Activated naive CD4-positive, alpha-beta T cell treated with anti-CD3 and anti-CD28 coated beads, Interleukin-2, amount 50 U/mL, for 72 hours (primary cell): ENCODE measurements at regions not wholly inside any gene's neighbourhood (a gene's known extent, or its start where the extent isn't known, plus 50 kb on each side); places are given as distances from the start of the nearest gene placed in this dataset.

ENCODE experiments used
- ATAC-seq, 2 donors: fragments of 150-1000 bp; cut with Tn5 transposase; 2 replicates each; pipeline ENCODE4 v1.10.0; 2021; ENCODE audit warnings: mild to moderate bottlenecking in 2 of 2, moderate library complexity in 2 of 2
- DNase-seq, 2 donors: peaks; one replicate each; pipeline ENCODE4 v3.0.0; 2021 to 2022; ENCODE audit warnings: low spot score in 2 of 2
- H3K27ac Mint-ChIP-seq, 2 donors: one replicate each; pipeline ENCODE4 v1.8.0; 2022; ENCODE audit warnings: mild to moderate bottlenecking in 2 of 2, mixed read lengths in 2 of 2
- H3K36me3 Mint-ChIP-seq, 2 donors: one replicate each; pipeline ENCODE4 v1.8.0; 2022; ENCODE audit warnings: mixed read lengths in 2 of 2
- H3K9me3 Mint-ChIP-seq, 2 donors: one replicate each; pipeline ENCODE4 v1.8.0; 2022; ENCODE audit warnings: mixed read lengths in 2 of 2

DNA sequence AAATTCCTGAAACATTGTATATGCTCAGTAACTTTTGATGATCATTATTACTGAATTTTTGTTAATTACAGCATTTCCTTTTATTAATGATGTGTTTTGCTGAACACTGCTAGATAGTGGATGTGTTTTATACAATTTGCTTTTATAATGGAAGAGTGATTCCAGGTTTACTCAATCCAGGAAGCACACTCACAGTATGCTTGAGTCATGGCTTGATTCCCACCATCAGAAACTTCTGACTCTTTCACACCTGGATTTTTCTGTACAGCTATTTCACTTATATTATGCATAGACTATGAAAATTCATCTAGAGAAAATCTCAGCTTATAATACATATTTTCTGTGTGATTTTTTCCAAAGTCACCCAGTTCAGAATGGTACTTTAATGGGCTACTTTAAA, 1040.9 kb downstream of the GRM8 start:
- H3K27ac Mint-ChIP-seq, result no peak overlapping the region
- no peaks in the 10 kb centered on the region for H3K36me3 Mint-ChIP-seq
- ATAC-seq, result no peak
- no peak for DNase-seq
- H3K9me3 Mint-ChIP-seq, result peaks cover 0 to 11% of the 10 kb centered on the region in 2 donors

DNA sequence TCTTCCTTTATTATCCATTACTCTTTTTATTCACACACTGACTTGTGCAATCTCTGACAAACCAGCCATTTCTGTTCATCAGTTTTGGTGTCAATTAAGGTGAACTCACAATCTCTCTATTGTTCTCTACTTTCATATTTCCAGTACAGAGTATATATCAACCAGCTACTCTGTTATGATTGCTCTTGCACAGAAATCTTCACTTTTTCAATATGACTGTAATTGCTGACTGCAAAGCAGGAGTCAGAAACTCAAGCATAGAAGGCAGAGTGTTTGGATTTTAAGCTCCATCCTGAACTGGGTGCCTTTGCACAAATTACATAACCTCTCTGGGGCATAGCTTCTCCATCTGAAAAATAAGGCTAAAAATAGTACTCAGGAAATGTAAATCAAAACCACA, 1042.0 kb downstream of the GRM8 start:
- DNase-seq, result no peak
- H3K9me3 Mint-ChIP-seq, result peaks cover 0 to 11% of the 10 kb centered on the region in 2 donors
- H3K27ac Mint-ChIP-seq, result no peak overlapping the region
- no peak for ATAC-seq
- H3K36me3 Mint-ChIP-seq, result no peaks in the 10 kb centered on the region

DNA sequence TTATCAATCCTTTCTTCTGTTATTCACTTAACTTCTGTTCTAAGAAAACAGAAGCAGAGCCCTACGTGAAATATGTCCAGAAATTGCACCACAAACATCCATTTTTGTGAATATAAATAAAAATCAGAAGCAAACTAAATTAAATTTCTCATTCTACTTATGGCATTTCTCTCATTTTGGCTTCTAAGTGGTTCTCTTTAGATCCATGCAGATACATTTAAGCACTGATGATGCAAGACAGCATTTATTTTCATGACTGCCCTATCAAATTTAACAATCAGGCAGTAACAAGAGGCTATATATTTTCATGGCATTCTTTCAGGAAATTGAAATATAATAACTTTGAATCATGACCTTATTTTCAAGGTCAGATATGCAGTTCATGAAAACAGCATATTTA, 1049.6 kb downstream of the GRM8 start:
- Mint-ChIP-seq H3K27ac (no peak overlapping the region), H3K36me3 (no peaks in the 10 kb centered on the region), H3K9me3 (peaks cover 0 to 6% of the 10 kb centered on the region in 2 donors)
- DNase-seq, result no peak
- ATAC-seq, result no peak

DNA sequence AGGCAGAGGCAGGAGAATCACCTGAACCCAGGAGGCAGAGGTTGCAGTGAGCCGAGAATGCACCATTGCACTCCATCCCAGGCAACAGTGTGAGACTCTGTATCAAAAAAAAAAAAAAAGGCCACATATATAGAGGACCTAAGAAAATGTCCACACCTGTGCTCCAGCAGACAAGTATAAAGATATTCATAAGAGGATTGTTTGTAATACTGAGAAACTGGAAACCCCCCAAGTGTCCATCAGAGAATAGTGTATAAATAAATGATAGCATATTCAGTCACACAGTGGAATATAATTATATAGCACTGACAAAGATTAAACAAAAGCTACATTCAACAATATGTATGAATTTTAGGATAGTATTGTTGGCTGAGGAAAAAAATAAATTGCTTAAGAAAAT, 1050.6 kb downstream of the GRM8 start:
- ATAC-seq (no peak), DNase-seq (no peak)
- Mint-ChIP-seq H3K36me3 (no peaks in the 10 kb centered on the region), H3K9me3 (peaks cover 0 to 7% of the 10 kb centered on the region in 2 donors), H3K27ac (no peak overlapping the region)

DNA sequence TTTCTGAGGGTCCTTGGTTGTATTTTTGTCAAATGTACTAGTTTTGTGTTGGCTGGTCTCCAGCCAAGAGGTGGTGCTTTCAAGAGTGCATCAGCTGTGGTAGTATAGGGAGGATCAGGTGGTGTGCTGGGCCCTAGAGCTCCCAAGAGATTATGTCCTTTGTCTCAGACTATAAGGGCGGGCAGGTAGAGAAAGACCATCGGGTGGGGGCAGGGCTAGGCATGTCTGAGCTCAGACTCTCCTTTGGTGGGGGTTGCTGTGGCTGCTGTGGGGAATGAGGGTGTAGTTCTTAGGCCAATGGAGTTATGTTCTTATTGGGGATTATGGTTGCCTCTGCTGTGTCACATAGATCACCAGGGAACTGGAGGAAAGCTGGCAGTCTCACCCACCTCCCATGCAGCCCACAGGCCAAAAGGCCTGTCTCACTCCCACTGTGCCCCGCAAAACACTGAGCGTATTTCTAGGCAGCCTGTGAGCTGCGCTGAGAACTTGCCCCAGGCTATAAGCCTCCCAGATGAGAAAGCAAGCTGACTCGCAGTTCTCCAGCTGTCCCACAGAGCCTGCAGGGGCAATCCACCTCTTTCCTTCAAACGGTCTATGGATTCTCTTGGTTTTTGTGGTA, 1066.7 kb downstream of the GRM8 start:
- ATAC-seq, result no peak
- Mint-ChIP-seq H3K27ac (no peak overlapping the region), H3K9me3 (peaks cover 22 to 27% of the 10 kb centered on the region in 2 donors), H3K36me3 (no peaks in the 10 kb centered on the region)
- DNase-seq, result no peak

DNA sequence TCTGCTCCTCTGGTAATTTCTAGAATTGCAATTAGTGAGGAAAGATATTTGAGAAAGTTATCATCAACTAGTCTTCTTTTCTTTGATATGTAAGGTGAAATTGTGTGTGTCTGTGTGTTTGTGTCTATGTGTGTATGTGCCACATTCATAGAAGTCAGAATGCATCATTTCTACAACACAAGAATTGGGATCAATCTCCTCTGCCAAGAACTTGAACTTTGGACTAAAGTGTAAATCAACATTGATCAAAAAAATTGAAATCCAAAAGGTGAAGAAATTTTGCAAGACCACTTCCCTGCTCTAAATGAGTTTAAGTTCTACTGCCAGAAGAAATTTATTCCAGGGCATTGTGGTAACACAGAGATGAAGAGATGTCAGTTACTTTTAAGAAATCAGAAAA, 1072.8 kb downstream of the GRM8 start:
- Mint-ChIP-seq H3K27ac (no peak overlapping the region), H3K36me3 (no peaks in the 10 kb centered on the region), H3K9me3 (peaks cover 22 to 26% of the 10 kb centered on the region in 2 donors)
- ATAC-seq, result no peak
- no peak for DNase-seq

DNA sequence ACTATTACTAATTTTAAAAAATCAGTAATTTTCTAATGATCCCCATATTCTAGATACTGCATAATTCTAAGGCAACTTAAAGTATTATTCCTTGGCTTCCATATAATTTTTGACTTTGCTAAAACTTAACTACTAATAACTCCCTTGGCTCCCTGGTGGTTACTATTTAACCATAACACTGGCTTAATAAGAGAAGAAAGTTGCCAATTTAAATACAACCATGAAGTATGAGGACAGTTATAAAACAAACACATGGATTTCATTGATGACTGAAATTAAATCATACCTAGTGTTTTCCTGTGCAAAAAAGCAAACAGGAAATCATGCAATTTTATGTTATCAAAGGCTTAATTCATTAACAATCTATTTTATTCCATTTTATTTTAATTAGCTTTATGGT, 1073.9 kb downstream of the GRM8 start:
- H3K27ac Mint-ChIP-seq, result no peak overlapping the region
- peaks cover 30 to 34% of the 10 kb centered on the region in 2 donors for H3K9me3 Mint-ChIP-seq
- H3K36me3 Mint-ChIP-seq, result no peaks in the 10 kb centered on the region
- ATAC-seq (no peak), DNase-seq (no peak)

DNA sequence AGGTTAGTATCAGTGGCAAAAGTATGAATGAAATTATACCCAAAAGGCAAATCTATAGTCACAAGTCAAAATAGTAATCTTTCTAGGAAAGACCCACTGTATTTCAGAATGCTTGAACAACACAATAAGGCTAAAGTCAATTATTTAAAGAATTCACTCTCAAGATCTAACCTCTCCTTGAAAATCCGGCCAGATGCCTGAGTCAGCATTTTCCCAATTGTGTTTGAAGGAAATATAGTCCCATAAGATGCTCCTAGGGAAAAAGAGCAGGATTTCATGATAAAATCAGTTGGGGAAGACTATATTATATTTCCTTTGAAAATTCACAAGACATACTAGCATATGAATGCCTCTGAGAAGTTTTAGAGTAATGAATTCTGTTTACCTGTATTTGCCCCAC, 1075.0 kb downstream of the GRM8 start:
- Mint-ChIP-seq H3K9me3 (peaks cover 24 to 27% of the 10 kb centered on the region in 2 donors), H3K27ac (no peak overlapping the region), H3K36me3 (no peaks in the 10 kb centered on the region)
- ATAC-seq (no peak), DNase-seq (no peak)

DNA sequence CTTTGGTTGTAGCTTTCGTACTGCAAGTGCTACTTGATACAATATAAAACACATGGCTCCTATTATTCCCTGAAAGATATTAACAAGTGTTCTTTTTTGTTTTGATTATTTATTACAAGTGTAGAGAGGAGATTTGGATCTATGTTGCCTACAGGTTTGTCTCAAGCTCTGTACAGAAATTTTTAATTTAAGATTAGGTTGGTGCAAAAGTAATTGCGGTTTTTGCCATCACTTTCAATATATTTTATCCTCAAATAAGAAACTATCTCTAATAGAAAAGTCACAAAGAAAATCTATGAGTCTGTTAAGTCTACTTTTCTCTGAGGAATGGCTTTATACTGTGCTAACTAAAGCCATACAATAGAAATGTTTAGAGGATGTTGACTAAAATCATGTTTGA, 1086.1 kb downstream of the GRM8 start:
- Mint-ChIP-seq H3K27ac (no peak overlapping the region), H3K36me3 (no peaks in the 10 kb centered on the region)
- no peak for ATAC-seq

DNA sequence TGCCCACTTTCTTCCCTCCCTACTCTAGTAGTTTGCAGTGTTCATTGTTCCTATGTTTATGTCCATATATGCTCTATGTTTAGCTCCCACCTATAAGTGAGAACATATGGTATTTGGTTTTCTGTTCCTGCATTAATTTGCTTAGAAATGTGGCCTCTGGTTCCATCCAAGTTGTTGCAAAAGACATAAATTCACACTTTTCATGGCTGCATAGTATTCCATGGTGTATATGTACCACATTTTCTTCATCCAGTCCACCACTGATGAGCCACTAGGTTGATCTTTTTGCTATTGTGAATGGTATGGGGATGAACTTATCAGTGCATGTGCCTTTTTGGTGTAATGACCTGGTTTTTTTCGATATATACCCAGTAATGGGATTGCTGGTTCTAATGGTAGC, 1089.1 kb downstream of the GRM8 start:
- H3K27ac Mint-ChIP-seq, result no peak overlapping the region
- H3K36me3 Mint-ChIP-seq, result no peaks in the 10 kb centered on the region
- DNase-seq (no peak), ATAC-seq (no peak)
- H3K9me3 Mint-ChIP-seq, result peaks cover 7 to 14% of the 10 kb centered on the region in 2 donors

More for the DNA sequence above, 1086.1 kb downstream of the GRM8 start:
- DNase-seq, result no peak
- peaks cover 7 to 14% of the 10 kb centered on the region in 2 donors for H3K9me3 Mint-ChIP-seq

DNA sequence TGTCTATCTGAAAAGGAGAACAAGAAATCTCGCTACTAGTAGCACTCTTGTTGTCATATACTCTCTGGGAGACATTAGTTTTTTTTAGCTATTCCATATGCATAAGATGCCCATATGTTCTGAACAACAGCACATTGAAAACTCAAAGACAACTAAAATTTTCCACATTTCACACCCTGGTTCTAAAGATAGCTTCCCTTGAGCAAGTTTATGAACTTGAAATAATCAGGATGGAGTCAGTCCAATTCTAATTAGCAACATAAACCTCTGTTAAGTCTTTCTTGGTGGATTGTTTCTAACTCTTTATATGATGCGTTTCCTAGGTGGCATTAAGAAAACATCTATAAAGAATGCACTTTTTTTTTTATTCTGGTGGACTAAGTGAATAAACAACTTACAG, 1095.3 kb downstream of the GRM8 start:
- Mint-ChIP-seq H3K9me3 (peaks cover 4 to 9% of the 10 kb centered on the region in 2 donors), H3K27ac (no peak overlapping the region), H3K36me3 (no peaks in the 10 kb centered on the region)
- ATAC-seq, result no peak
- DNase-seq, result no peak

DNA sequence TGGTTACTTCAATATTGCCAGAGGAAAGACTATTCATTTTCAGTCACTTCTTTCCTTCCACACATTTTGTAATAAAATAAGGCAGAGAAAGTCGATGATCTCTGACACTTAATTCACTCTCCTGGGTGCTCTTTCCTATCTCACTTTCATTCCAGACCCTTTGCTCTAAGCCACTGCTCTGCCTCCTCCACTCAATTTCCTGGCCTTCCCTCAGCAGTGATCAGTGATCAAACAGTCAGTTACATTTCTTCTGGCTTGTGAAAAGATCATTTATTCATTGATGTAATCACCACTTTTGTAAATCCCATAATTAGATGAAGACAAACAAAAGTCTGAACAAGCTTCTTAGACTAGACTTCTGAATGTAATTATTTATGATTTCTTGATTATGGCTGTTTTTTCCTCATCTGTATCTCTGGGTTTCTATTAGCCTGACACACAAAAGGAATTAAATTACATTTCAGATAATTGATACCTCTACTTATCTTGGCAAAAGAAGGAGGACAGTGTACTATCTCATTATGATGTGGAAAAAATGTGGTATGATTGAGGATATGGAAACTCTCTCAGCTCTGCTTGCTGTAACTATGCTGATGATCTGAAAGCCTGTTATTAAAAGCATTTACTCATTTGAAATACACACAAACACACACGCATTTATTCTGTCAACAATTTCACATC, 1102.3 kb downstream of the GRM8 start:
- ATAC-seq, result no peak
- Mint-ChIP-seq H3K36me3 (no peaks in the 10 kb centered on the region), H3K27ac (no peak overlapping the region), H3K9me3 (peaks cover 7 to 8% of the 10 kb centered on the region in 2 donors)
- no peak for DNase-seq

DNA sequence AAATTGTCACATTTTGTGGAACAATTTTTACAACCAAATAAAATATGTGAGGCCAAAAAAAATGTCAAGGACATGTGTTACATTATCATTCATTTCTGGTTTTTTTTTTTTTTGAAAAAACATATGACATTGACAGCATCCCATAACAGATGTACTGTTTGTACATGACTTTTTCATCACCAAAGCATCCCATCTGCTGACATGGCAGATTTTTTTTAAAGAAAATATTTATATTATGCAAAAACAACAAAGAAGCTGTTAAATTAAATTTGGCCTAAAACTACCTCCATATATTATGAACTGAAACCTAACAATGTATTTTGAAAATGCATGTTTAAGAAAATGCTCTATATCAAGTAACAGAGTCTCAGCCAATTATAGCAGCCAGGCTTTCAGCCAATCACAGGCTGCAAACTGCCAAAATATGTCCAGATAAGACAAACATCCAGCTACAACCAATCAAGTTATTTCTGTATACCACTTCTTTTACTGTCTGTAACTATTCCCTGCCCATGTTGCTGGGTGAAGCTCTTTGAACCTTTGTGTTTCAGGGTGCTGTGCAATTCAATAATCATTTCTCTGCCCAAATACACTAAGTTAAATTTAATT, 1111.8 kb downstream of the GRM8 start:
- peaks cover 0 to 3% of the 10 kb centered on the region in 2 donors for H3K9me3 Mint-ChIP-seq

DNA sequence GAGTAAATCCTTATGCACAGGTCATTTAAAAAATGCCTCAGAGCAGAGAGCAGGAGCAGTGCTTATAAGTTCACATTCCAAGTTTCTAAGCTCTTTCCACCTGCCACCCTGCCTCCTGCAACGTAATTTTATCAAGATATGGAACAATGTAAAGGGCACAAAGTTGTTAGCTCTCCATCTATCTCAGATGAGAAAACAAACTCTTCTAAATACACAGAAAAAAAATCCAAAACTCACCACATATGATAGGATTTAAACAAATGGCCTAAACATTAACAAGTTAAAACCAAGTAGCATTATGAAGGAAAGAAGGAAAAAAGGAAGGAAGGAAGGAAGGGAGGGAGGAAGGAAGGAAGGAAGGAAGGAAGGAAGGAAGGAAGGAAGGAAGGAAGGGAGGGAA, 1132.8 kb downstream of the GRM8 start:
- Mint-ChIP-seq H3K36me3 (no peaks in the 10 kb centered on the region), H3K9me3 (peaks cover 17 to 20% of the 10 kb centered on the region in 2 donors), H3K27ac (no peak overlapping the region)
- DNase-seq, result no peak
- no peak for ATAC-seq

More for the DNA sequence above, 1111.8 kb downstream of the GRM8 start:
- Mint-ChIP-seq H3K27ac (no peak overlapping the region), H3K36me3 (no peaks in the 10 kb centered on the region)
- ATAC-seq, result no peak
- no peak for DNase-seq

DNA sequence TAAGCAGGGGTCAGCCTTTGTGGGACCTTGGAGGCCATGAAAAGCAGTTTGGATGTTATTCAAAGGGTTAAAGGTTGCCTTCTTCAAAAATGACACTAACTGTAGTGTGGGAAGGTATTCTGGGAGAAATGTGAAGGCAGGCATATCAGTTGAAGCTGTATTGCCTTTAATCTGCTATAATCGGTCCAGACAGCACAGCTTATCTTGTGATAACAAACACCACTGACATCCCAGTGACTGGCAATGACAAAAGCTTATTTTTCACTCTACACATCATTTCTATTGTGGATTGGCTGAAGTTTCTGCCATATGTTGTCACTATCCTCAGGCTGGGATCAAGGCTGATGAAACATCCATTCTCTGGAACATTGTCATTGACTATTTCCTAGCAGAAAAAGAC, 1149.2 kb downstream of the GRM8 start:
- ATAC-seq (no peak), DNase-seq (no peak)
- Mint-ChIP-seq H3K9me3 (peaks cover 19 to 27% of the 10 kb centered on the region in 2 donors), H3K36me3 (no peaks in the 10 kb centered on the region), H3K27ac (no peak overlapping the region)

DNA sequence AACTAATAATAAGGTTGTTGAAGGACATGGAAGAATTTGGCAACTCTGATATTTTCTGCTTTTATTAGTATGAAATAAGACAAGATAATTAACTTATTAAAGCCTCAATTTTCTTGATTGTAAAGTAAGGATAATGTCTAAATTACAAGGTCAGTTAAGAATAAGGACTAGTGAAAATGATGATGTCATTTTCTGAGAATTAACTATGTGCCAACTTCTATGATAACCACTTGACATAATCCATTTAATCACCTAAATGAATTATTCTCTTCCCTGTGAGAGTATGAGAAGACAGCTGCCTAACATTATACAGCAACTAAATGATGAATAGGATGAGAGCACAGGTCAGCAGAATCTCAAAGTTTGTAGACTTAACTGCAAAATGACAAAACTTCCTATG, 1153.4 kb upstream of the POT1 start:
- no peak for DNase-seq
- Mint-ChIP-seq H3K36me3 (no peaks in the 10 kb centered on the region), H3K27ac (no peak overlapping the region), H3K9me3 (peaks cover 11 to 19% of the 10 kb centered on the region in 2 donors)
- no peak for ATAC-seq

DNA sequence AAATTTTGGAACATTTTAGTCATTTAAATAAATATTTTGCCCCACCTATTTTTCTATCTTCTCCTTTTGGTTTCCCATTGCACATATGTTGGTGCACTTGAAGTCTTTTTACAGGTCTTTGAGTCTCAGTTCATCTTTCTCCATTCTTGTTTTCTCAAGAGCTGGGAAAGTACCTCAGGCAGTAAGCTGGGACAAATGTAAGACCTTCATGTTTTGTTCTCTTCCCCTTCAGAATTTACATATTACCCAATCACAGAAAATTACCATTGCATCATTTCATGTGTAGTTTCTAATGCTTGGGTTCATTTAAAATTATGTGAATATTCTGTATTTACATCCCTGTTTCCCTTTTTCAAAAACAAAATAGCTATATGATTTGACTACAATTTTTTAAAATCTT, 1150.0 kb upstream of the POT1 start:
- Mint-ChIP-seq H3K9me3 (peaks cover 8 to 9% of the 10 kb centered on the region in 2 donors), H3K27ac (no peak overlapping the region), H3K36me3 (no peaks in the 10 kb centered on the region)
- DNase-seq, result no peak
- ATAC-seq, result no peak

DNA sequence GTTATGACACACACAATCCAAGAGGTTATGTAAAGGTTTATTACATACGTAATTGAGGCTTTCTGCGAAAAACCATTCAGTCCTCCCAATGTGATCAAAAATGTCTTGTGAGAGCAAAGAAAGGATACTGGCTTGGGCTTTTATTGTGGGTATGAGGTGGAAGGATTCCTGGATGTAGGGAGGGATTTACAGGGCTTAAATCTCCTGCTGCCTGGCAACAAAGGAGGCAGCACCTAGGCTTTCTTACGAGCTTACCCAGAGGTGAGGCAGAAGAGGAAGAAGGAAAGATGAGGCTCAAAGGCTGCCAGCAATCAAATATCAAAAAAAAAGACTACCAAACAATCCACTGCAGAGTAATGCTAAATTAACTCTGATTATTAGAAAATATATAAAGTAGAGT, 1149.5 kb upstream of the POT1 start:
- H3K9me3 Mint-ChIP-seq, result peaks cover 6 to 8% of the 10 kb centered on the region in 2 donors

More for the DNA sequence above, 1149.5 kb upstream of the POT1 start:
- Mint-ChIP-seq H3K27ac (no peak overlapping the region), H3K36me3 (no peaks in the 10 kb centered on the region)
- ATAC-seq (no peak), DNase-seq (no peak)
